ENCODE measurements at regions not wholly inside any gene's neighbourhood (a gene's known extent, or its start where the extent isn't known, plus 50 kb on each side); places are given as distances from the start of the nearest gene placed in this dataset.

- TF ChIP-seq, protein P1, sequence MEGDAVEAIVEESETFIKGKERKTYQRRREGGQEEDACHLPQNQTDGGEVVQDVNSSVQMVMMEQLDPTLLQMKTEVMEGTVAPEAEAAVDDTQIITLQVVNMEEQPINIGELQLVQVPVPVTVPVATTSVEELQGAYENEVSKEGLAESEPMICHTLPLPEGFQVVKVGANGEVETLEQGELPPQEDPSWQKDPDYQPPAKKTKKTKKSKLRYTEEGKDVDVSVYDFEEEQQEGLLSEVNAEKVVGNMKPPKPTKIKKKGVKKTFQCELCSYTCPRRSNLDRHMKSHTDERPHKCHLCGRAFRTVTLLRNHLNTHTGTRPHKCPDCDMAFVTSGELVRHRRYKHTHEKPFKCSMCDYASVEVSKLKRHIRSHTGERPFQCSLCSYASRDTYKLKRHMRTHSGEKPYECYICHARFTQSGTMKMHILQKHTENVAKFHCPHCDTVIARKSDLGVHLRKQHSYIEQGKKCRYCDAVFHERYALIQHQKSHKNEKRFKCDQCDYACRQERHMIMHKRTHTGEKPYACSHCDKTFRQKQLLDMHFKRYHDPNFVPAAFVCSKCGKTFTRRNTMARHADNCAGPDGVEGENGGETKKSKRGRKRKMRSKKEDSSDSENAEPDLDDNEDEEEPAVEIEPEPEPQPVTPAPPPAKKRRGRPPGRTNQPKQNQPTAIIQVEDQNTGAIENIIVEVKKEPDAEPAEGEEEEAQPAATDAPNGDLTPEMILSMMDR (IDR thresholded peaks at IDR 0.05; ENCODE audit: low read depth, low read length): no peak
- TF ChIP-seq POLR2A (IDR thresholded peaks at IDR 0.05; ENCODE audit: extremely low read depth, insufficient read length) (no peak), MYC (IDR thresholded peaks at IDR 0.05; ENCODE audit: low read depth, low read length) (no peak)
- TF ChIP-seq, protein P2, sequence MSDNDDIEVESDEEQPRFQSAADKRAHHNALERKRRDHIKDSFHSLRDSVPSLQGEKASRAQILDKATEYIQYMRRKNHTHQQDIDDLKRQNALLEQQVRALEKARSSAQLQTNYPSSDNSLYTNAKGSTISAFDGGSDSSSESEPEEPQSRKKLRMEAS (IDR thresholded peaks at IDR 0.05; ENCODE audit: low read depth, low read length): no peak
- H3K4me3 ChIP-seq (ENCODE audit: low read depth, low read length): no peak overlapping the region
- no peak for DNase-seq (ENCODE audit: low read depth)
Measured at GRCh38 chr3:157786211-157786610, 283.0 kb upstream of the VEPH1 start.

DNA sequence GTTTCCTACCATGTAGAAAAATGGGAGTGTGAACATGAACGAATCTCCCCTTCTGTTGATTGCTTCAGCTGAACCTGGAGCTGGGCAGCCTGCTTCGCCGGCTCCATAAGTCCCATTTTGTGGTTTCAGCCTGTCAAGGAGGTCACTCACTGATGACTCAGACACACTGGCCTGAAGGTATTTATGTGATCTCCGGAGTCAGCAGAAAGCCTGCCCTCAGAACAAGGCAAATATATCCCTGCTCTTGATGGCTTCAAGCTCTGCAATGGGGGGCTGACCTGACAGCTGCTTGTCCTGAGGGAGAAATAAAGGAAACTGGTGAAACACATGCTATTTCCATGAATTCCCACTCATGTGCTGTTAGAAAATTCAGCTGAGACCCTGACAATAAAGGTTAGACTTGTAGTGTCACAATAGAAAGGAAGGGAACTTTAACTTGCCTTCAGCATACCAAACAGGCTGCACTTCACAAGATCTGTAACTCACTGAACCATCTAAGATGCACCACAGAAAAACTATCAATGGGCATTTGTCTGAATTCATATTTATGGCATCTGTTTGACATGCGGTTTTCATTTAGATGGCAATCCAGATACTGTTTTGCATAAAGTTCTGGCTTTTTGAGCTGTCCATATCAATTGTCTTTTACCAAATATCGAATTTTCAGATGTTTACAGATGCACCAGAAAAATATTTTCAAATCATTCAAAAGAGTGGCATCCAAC, 282.0 kb upstream of the VEPH1 start:
- peak; percentile 2 for DNase-seq (ENCODE audit: low read depth)
- no peak overlapping the region for H3K4me3 ChIP-seq (ENCODE audit: low read depth, low read length)

DNA sequence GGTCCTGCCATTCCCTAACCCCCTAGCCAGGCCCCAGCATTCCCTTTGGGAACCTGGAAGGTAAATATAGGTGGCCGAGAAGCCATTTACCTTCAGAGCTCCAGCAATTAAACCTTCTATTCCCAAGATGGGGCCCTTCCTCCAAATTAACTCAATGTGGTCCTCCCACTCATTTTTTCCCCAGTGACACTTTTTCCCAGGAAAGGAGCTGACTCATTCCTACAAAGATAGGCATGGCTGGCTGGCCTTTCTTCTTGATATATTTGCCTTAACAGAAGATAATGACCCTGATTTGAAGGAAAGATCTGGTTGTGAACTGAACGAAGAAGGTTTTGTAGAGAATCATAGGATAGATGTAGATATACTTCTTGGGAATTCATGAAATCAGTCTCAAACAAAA, 279.0 kb upstream of the VEPH1 start:
- no peak for DNase-seq (ENCODE audit: low read depth)
- TF ChIP-seq MYC (IDR thresholded peaks at IDR 0.05; ENCODE audit: low read depth, low read length) (no peak), POLR2A (IDR thresholded peaks at IDR 0.05; ENCODE audit: extremely low read depth, insufficient read length) (no peak)
- TF ChIP-seq, protein P2 (IDR thresholded peaks at IDR 0.05; ENCODE audit: low read depth, low read length): no peak
- TF ChIP-seq, protein P1 (IDR thresholded peaks at IDR 0.05; ENCODE audit: low read depth, low read length): no peak
- H3K4me3 ChIP-seq (ENCODE audit: low read depth, low read length): no peak overlapping the region

More for the DNA sequence above, 282.0 kb upstream of the VEPH1 start:
- TF ChIP-seq POLR2A (IDR thresholded peaks at IDR 0.05; ENCODE audit: extremely low read depth, insufficient read length): no peak
- TF ChIP-seq MYC (IDR thresholded peaks at IDR 0.05; ENCODE audit: low read depth, low read length): no peak
- TF ChIP-seq, protein P1 (IDR thresholded peaks at IDR 0.05; ENCODE audit: low read depth, low read length): no peak
- TF ChIP-seq, protein P2 (IDR thresholded peaks at IDR 0.05; ENCODE audit: low read depth, low read length): no peak

GRCh38 chr3:157776861-157777260, 273.6 kb upstream of the VEPH1 start:
- no peak for TF ChIP-seq POLR2A (IDR thresholded peaks at IDR 0.05; ENCODE audit: extremely low read depth, insufficient read length)
- DNase-seq (ENCODE audit: low read depth): no peak

GRCh38 chr3:157775446-157775845, 272.2 kb upstream of the VEPH1 start:
- TF ChIP-seq, protein P1 (IDR thresholded peaks at IDR 0.05; ENCODE audit: low read depth, low read length): no peak
- no peak for TF ChIP-seq MYC (IDR thresholded peaks at IDR 0.05; ENCODE audit: low read depth, low read length)
- no peak for TF ChIP-seq POLR2A (IDR thresholded peaks at IDR 0.05; ENCODE audit: extremely low read depth, insufficient read length)
- TF ChIP-seq, protein P2 (IDR thresholded peaks at IDR 0.05; ENCODE audit: low read depth, low read length): no peak
- no peak overlapping the region for H3K4me3 ChIP-seq (ENCODE audit: low read depth, low read length)
- no peak for DNase-seq (ENCODE audit: low read depth)

More at GRCh38 chr3:157776861-157777260, 273.6 kb upstream of the VEPH1 start:
- H3K4me3 ChIP-seq (ENCODE audit: low read depth, low read length): no peak overlapping the region

DNA sequence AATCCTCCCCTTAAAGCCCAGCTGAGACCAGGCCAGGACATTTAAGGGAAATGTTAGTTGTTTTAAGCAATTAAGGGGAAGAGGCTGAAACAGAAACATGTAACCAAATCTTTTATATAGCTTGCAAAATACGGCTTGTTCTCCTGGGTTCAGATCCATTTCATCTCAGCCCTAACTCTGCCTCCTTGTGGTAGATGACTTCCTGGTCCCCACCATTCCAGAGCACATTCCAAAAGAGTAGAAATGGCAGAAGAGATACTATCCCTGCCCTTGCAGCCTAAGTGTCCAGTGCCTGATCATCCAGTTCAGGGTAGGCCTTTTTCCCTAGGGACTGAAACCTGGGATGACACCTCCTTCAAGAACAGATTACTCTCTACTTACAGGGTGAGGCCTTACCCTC, 266.2 kb upstream of the VEPH1 start:
- no peak for DNase-seq (ENCODE audit: low read depth)
- no peak for TF ChIP-seq POLR2A (IDR thresholded peaks at IDR 0.05; ENCODE audit: extremely low read depth, insufficient read length)
- no peak for TF ChIP-seq MYC (IDR thresholded peaks at IDR 0.05; ENCODE audit: low read depth, low read length)
- TF ChIP-seq, protein P1 (IDR thresholded peaks at IDR 0.05; ENCODE audit: low read depth, low read length): no peak
- TF ChIP-seq, protein P2 (IDR thresholded peaks at IDR 0.05; ENCODE audit: low read depth, low read length): no peak
- no peak overlapping the region for H3K4me3 ChIP-seq (ENCODE audit: low read depth, low read length)
